PC-9 (cell line): ENCODE measurements at regions not wholly inside any gene's neighbourhood (a gene's known extent, or its start where the extent isn't known, plus 50 kb on each side); places are given as distances from the start of the nearest gene placed in this dataset.

ENCODE experiments used
- CTCF ChIP-seq: fragments of 200-600 bp; sonication (generic); conservative IDR thresholded peaks from 2 replicates; pipeline ENCODE4 v1.6.1; 2017; ENCODE audit warnings: mixed run types, antibody characterized with exemption, mild to moderate bottlenecking, moderate library complexity
- EZH2 ChIP-seq: fragments of 200-600 bp; sonication (generic); IDR thresholded peaks from 2 replicates; pipeline ENCODE4 v1.8.0; 2017; ENCODE audit warnings: antibody characterized with exemption, low read depth

- TF ChIP-seq CTCF (no peak), EZH2 (no peak)
Measured at GRCh38 chr11:87444993-87445392, 407.3 kb downstream of the TMEM135 start.
